Muscle of back (tissue), 3 donors: ENCODE measurements at regions not wholly inside any gene's neighbourhood (a gene's known extent, or its start where the extent isn't known, plus 50 kb on each side); places are given as distances from the start of the nearest gene placed in this dataset.

Experiments used
- DNase-seq, 3 donors: peaks; one replicate each; pipeline versions ENCODE4 v3.0.0 to v3.0.0-alpha.2; 2013

DNA sequence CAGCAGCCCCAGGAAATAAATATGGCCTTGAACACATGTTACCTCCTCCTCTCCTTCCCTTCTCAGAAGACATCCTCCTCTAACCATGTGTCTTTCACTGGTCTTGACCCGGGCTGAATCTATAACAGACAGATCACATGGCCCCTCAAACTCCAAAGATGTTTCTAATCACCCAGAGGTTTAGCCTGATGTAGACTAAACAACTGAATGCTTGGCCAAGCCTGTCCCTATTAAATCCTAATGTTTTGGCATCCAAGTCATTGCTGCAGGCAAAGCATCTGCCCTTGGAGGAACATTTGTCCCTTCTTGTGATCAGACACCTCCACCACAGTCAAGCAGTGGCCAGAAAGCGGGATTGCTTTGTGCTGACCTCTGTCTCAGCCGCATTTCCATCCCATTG lies 65.5 kb downstream of the ANKRD60 start:
- DNase-seq = no peak

DNA sequence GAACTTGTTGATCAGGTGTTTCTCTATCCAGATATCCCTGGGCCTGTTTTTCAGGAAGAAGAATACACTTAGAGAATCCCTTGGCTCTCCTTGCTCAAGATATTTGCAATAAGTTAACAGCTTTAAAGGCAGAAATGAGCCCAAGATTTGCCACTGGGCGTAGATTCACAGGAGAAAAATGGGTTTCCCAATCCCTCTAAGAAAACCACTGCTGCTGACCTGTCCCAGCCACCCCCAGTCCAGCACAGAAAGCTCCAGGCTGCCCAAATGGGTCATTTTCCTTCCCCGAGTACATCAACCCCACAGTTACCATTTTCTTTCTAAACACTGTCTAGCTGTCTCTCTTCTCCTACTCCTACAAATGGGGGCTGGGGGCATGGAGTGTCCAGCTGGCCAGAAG lies 67.3 kb downstream of the ANKRD60 start:
- DNase-seq = no peak

DNA sequence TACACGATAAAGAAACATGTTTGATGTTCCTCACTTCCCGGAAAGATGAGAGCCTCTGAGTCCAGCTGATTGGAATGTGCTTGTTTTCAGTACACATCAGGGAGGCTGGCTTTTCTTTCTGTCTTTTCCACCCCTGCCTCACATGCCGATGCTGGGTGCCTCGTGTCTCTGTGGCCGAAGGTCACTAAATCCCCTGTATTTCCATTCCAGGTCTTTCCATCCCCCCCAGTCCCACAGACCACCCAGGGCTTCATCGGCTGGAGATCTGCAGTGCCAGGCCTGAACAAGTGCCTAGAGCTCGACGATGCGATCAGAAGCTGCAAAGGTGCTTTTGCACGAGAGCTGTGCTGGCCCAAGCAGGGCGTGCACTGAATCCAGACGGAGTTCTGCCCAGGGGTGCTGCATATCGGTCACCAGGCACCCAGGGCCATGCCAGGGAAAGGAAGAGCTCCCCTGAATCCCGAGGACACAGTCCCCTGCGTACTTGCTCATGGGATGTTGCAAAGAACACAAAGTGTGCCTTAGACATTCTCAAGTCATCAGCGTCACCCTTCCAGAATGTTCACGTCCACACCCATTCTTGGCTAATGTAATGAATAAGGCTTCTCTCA lies 67.9 kb downstream of the ANKRD60 start:
- peak in 1 of 3 donors; percentile 47 for DNase-seq

DNA sequence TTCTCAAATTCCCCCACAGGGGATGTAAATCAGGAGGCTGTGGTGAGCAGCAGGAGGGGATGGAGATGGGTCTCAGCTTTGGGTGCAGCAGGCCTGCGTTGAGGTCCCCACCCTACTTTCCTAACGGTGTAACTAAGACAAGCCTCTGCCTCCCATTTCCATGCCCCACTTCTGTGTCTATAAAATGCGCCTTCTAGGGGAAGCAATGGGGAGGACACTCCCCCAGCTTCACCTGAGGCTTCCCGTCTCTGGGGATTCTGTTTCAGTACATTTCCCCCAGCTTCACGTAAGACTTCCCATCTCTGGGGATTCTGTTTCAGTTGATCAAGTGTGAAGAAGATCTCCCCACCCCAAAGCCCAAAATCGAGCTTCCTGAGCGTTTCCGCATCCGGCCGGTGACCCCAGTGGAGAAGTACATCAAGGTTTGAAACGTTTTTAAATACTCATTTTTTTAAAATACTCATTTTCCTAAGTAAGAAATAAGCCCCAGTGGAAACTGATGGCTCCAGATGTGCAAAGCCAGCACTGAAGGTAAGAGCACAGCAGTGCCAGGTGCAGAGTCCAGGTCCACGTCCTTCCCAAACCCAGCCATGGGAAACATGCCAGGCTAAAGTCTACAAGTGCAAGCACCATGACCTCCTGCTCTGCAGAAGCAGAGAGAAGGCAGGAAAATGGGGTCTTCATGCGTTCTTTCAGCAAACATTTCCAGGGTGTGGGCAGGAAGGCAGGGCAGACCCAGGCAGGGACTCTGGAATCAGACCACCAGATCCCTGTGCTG lies 73.1 kb downstream of the ANKRD60 start:
- DNase-seq = no peak

DNA sequence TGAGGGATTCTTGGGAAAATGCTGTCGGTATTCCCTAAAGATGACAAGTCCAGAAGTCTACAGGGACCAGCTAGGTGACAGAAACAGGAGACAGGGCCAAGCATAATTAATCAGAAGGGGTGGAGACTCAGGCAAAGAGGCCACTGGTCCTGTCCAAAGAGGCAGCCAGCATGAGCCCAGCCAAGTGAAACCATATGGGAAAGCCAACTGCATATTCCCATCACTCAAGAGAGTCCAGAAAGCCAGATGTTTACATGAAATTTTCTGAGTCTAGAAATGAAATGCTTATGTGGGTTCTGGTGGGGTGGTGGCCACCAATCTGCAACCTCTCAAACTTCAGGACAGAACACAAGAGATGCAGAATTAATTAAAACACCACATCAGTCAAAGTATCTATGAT lies 74.3 kb downstream of the ANKRD60 start:
- DNase-seq = no peak

DNA sequence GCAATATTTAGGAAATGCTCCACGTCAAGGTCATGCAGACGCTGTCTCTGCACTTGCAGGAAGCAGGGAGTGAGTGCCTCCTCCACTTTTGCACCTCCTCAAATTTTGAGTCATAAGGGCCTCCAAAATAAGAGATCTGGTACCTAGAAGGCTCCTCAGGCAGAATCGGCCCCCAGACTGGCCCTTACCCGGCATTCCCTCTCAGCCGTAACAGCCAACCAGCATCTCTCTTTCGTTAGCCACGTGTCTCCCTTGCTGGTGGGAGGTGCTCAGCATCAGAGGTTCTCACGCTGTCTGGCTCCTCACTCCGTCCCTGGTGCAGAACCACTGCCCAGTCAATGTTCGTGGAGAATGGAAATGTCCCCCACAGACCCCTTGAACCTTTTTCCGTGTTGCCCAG lies 75.3 kb downstream of the ANKRD60 start:
- no peak for DNase-seq

DNA sequence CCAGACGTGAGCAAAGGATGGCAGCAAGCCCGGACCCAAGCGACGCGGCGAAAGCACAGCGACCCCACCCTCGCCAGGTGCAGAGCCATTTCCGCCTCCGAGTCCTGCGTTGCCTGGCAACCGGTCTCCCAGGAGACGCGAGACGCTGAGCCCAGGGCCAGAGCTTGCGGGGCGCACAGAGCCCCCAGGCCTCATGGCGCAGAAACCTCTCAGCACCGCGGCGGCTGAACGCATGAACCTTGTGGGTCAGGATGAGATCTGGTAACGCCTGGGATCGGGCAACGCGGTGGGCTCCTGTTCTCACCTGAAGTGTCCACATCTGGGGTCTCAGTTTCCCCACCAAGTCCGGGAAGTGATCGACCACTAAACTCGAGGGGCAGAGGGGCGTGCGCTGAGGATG lies 77.7 kb downstream of the ANKRD60 start:
- DNase-seq = peak in 1 of 3 donors; percentile 38

DNA sequence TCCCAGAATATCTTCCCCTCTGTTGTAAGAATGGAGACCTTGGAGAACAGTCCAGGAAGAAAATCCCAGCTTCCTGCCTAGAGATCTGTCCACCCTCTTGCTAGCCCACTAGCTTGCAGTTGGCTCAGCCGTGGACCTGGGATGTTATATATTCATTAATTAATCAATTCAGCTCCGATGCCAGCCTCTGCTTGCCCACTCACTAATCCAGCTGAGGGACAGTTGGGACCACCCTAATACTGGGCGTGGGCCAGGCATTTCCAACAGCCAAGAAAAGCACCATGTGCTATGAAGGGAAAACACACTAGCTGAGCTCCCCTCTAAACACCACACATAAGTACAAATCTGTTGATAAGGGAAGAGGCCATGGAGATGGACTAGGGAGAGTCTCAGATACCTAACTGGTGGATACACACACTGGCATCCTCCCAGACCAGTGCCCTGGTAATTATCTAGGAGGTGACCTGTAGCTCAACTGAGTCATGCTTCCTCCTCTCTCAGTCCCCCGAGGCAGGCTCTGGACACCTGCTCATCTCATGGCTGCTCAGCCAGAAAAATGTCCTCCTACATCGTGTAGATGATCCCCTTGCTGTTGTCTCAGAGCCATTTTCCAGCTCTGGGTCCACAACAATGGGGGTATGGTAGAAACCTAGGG lies 78.9 kb downstream of the ANKRD60 start:
- no peak for DNase-seq

DNA sequence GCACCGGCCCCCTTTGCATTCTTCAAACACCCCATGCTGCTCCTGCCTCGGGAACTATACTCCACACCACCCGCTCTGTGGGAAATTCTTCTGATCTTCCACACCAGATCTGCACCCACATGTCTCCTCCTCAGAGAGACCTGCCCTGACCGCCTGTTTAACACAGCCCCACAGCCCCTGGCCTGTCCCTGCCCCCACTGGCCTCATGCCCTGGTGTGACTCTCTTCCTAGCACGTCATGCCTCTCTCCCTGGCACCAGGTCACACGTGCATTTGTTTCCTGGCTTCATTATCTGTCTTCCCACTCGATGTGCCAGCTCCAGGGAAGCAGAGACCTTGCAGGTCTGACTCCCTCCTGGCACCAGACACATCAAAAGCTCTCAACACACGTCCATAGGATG lies 79.6 kb downstream of the ANKRD60 start:
- no peak for DNase-seq

DNA sequence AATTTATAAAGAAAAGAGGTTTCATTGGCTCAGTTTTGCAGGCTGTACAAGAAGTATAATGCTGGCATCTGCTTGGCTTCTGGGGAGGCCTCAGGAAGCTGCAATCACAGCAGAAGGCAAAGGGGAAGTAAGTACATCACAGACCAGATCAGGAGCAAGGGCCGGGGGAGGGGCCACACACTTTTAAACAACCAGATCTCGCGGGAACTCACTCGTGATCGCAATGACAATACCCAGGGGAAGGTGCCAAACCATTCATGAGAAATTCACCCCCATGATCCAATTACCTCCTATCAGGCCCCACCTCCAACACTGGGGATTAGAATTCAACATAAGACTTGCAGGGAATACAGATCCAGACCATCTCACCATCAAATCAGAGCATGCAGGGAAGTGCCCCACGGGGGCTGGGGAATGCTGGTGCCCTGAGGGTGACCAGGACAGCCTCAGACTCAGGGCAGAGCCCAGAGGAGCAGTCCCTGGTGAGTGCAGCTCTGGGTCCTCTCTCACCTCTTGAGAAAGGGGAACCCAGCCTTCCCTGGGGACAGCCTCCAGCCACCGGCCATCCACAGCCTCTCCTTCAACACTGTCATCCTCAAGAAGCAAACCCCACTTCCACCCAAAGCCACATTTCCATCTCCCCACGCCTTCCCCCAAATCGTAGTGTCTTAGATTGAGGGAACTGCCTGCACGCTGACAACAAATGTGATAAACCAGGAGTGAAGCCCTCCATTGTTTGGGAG lies 80.7 kb downstream of the ANKRD60 start:
- no peak for DNase-seq

DNA sequence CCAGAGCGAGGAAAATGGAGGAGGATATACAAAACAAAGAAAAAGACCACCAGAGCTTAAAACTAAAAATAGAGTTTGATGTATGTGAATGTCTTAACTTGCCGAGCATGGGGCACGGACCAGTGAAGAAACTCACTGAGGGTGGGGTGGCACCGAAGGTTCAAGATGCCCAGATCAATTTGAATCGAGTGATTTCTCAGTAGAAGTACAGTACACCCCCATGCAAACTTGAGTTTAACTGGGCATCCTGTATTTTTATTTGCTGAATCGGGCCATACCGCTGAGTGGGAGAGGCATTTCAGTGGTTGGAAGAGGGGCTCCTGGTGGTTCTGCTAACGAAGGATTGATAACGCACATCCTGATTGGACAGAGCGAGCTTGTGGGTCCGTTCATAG lies 81.7 kb downstream of the ANKRD60 start:
- DNase-seq = no peak

DNA sequence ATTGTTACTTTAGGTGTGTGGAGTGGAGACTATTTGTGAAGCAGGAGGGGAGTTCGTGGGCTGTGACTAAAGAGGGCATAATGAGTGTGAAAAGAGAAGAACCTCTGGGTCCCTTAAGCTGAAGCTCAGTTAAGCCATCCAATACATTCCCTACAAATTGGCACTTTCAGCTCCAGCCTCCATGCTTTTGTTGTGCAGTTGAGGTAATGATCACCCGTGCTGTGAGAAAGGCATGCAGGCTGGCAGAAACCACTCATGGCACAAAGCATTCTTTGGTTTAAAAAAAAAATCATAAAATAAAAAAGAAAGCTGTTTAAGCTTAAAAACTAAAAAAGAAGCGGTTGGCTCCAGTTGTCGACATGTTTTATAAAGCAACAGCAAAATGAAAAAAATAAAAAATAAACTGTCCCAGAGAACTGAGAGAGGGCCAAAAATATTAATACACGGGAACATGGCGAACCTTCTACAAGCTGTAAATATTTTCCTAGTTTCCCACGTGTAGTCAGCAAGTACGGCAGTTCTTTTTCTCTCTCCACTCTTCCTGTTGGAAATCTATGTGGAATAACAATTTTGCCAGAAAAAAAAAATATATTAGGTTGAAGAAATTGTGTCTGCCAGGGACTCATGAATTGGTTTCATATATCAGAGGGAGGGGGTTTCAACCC lies 82.2 kb downstream of the ANKRD60 start:
- peak in 1 of 3 donors; percentile 80 for DNase-seq

DNA sequence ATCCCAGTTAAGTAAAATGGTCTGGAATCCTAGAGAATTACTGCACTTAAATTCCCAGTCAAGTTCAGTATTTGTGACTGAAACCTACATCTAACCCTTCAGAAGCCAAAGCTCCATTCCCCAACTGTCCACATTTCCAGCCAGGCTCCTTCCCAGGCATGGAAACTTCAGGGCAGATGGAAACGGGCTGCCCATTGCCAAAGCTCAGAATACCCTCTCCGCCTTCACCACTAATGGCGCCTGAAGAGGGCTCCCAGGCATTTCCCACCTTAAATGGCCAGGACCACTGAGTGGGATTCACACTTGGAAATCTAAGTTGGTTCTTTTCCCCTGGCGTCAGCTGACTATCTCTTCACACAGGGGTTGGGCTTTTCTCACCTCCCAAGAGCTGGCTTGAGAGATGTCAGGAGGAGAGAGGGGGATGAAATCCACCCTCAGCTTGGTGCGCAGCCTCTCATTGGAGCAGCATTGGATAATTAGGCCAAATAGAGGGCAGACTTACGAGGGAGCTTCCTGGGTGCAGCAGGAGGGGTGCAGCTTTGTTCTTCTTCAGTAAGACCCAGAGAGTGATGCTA lies 82.9 kb downstream of the ANKRD60 start:
- DNase-seq = no peak

DNA sequence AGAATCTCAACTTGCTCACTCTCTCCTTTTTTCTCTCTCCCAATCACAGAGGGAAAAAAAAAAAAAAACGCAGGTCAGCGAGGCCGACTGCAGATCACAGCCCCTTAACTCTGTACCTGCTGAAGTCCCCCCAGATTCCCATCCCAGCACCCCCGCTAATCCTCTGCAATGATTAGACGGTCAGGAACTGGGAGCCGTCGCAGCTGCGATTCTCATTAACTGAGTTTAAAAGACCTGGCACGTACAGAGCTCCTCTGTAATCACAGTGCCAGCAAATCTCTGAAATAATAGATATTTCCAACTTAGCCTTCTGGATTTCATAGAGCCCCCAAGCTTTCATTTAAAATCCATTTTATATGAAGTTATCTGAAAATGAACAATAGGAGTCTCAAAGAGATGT lies 84.4 kb downstream of the ANKRD60 start:
- DNase-seq = peak in 1 of 3 donors; percentile 35

DNA sequence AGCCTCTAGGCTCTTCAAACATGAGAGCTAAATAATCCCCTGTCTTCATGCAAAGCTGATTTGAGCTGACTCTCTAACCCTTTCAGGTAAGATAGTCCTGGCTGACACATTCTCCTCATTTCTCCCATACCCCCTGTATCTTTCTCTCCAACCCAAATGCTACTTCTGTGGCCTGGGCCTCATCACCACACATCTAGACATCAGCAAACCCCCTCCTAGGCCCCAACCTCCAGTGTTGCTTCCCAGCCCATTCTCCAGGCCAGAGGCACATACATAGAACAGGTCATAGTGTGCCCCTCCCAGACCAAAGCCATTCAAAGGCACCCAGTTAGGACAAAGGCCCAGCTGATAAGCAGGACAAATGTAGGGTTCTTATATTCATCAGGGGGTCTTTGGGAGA lies 84.9 kb downstream of the ANKRD60 start:
- no peak for DNase-seq

DNA sequence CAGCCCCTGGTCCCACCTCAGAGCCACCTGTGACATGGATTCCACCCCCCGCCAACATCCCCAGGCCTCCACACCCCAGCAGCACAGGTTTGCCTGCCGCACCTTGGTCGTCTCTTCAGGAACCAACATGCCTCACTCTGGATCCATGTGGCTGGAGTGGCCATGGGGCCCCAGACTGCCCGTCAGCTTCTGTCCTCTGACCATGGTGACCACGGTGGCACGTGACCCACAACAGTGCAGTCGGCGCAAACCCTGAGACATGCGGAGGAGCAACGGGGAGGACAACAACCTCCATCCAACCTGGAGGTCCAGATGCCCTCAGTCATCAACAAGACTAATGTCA lies 85.6 kb downstream of the ANKRD60 start:
- no peak for DNase-seq

DNA sequence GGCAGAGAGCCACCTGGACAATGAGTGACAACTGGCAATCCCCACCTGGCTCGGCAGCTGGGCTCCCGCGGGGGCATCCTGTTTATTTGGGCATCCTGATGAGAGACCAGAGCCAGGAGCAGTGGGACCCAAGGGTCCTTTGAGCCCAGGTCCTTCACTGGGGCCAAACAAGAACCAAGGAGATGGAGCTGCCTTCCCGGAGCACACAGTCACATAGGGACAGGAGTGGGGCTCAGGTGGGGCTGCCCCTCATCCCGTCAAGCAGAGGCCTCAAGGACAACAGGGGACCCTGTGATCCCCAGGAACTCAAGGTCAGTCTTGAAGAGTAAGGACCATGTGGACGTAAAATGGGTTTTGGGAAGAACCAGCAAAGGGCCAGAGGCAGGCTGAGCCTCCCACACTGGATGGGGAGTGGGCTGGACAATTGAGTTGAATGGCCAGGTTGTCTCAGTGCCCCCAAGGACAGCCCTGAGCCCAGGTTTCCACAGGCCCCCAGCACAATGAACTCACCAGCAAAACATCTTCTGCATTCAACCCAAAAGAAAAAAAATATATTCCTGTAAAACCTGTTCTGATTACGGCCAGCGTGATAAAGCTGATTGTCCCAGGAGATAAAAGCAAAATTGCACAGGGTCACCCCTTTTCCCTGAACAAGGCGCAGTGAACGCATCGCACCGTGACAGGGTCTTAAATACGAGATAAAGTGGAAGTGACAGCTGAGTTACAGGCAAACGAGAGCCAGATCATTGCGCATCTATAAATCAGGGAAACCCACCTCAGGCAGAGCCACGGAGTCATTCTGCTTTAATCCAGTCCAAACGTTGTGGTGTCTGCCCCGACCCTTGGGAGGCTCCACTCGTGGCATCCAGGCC lies 86.2 kb downstream of the ANKRD60 start:
- no peak for DNase-seq

DNA sequence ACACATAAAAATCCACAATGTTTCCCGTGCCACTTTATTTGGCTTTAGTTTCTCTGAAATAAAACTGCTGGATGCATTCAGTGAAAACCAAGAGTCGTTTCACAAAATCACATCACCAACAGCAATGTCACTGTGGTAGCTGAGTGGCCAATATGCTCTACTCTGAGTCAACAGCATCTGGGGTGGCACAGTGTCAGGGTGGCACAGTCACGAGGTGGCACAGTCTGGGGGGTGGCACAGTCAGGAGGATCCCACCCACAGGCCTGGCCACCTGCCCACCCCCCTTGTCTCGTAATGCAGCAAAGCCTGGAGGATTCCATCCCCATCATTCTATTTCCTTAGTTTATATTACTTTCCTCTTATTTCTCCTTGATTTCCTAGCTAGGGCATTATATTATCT lies 87.0 kb downstream of the ANKRD60 start:
- DNase-seq = no peak

DNA sequence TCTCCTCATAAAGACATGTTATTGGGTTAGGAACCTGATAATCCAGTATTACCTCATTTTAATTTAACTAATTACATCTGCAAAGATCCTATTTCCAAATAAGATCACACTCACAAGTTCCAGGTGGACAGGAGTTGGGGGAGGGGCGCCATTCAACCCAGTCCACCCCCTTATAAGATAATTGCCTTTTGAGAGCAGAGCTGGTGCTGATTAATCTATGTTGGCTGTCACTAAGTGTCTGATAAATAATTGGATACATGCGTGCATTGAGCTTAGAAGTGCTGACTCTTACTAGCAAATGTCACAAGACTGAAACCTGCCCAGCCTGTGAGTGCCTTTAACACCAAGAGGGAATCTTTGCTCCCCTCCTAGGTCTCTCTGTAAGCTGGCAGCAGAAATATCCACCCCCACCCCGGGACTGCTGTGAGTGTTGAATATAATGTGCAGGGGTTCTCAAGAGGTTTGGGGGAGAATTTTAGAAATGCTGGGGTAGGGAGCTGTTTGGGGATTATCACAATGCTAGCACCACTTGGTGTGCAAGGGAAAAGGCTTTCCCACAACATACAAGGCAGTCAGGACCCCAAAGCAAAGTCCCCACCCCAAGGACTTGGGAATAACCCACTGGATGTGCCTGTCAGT lies 87.5 kb downstream of the ANKRD60 start:
- no peak for DNase-seq
